Prostate gland (tissue), 2 donors: ENCODE measurements at regions not wholly inside any gene's neighbourhood (a gene's known extent, or its start where the extent isn't known, plus 50 kb on each side); places are given as distances from the start of the nearest gene placed in this dataset.

Experiments
- CTCF ChIP-seq, 4 experiments: fragments of 200-600 bp in 2 of 4; fragments of 450-650 bp in 2 of 4; sonication (generic) in 2 of 4; IDR thresholded peaks; 1 replicate in 3 of 4; 2 replicates in 1 of 4; pipeline ENCODE4 v1.5.1; 2016 to 2019; ENCODE audit warnings: antibody characterized with exemption in 4 of 4, mild to moderate bottlenecking in 2 of 4, moderate library complexity in 2 of 4
- POLR2A ChIP-seq: fragments of 450-650 bp; IDR thresholded peaks from one replicate; pipeline ENCODE4 v1.6.1; 2016; ENCODE audit warnings: antibody characterized with exemption, mild to moderate bottlenecking
- POLR2AphosphoS5 ChIP-seq: sonication (generic); formaldehyde crosslinking; IDR thresholded peaks from one replicate; pipeline ENCODE4 v1.6.1; 2017; ENCODE audit warnings: antibody characterized with exemption

GRCh38 chr7:116351966-116352365 lies 141.6 kb downstream of the TES start:
- no peak for TF ChIP-seq CTCF (IDR thresholded peaks at IDR 0.05)
- no peak for TF ChIP-seq POLR2A
- no peak for TF ChIP-seq POLR2AphosphoS5
